ENCODE measurements at regions not wholly inside any gene's neighbourhood (a gene's known extent, or its start where the extent isn't known, plus 50 kb on each side); places are given as distances from the start of the nearest gene placed in this dataset.
A peak's percentile ranks its signal among the peaks of the same experiment; 100 is the strongest.

DNA sequence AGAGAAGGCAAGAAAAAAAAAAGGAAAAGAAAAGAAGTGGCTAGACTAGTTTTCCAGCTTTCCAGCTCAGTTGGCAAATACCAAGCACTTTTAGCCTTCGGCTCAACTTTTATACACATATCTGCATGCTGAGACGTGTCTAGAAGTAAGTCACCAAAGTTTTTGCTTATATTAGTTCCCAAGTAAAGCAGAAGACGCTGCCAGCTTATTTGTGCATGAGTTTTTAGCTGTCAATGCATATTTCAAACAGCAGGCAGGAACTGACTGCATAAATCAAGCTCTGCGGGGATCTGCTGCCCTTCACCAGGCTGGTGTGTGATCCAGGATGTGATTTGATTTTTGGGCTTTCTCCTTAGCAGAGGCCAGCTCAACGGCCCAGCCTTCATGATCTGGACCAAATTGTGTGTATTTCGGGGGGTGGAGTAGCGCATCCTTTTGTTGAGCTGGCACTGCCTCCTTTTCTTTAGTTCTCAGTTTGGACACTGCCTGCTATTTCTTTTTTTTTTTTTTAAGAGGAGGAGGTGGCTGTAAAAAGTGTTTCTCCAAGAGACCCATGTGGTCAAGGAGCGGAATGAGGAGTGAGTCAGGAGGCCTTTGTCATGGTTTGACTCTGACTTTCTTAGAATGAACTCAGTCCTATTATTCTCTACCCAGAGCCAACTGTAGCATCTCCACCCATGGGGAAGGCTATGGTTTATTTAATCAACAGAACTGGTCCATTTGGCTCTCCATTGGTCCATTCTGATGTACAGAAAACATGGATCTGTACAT, 162.6 kb upstream of the XYLT1 start:
- DNase-seq = no peak

DNA sequence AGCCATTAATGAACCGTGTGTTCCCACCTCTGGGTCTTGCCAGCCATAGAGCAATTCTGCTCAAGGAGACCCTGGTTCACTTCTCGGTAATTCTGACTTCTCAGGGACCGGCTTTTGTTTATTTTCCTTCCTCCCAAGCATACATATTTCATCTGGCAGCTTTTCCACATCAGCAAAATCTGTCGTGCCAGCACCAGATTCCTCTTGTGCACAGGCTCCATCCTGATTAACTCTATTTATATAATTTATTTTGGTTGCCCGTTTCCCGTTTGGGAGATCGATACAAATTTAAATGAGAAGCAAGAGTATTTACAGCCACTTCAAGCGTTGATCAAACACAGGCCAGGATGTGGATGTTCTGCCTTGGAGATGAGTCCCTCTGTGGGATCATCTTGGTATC, 161.9 kb upstream of the XYLT1 start:
- no peak for DNase-seq

DNA sequence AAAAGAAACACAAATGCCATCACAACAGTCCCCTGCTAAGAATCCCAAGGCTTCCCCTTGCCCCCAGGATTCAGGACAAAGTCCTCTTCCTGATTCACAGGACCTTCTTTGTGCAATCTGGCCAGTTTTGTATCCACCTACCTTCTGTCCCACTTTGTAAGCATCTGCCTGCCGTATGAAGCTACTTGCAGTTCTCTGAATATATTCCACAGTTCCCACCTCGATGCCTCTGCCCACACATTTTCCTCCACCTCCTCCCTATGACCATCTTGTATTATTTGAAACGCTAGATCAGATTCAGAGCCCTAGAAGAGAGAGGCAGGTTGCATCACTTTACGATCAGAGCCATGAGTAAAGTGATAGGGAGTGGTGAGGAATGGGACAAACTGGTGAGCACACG, 159.2 kb upstream of the XYLT1 start:
- no peak for DNase-seq

DNA sequence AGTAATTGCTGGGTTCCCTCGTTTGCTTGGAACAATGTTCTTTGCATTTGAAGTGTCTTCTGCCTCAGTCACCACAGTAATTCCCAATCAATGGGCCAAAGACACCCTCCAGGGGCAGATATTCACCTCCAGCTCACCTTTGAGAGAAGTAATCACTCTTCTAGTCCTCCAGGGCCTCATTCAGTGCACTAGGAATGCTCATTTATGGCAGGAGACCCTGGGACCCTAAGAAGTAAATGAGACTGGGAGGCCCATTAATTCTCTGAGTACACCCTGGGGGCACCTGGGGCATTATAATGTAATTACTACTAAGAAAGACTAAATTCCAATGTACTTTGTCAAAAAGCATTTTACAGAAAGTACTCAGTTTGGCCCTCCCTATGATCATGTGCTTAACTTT, 158.2 kb upstream of the XYLT1 start:
- DNase-seq = no peak

DNA sequence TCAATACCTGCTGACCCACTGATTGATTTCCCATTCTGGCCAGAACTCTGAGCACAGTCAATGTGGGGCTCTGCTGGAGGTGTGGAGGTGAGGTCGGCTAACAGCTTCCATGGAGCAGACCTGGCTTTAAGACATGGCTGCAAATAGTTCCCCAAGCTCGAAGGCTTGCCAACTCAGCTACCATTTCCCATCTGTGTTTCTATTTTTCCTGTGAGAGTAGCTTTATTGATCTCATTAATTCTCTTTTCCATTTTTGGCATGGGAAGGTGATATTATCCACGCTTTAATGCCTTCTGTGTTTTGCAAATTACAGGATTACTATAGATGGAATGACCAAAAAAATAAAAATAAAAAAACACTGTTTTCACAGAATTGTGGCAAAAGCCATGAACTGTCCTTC, 151.6 kb upstream of the XYLT1 start:
- DNase-seq = no peak

DNA sequence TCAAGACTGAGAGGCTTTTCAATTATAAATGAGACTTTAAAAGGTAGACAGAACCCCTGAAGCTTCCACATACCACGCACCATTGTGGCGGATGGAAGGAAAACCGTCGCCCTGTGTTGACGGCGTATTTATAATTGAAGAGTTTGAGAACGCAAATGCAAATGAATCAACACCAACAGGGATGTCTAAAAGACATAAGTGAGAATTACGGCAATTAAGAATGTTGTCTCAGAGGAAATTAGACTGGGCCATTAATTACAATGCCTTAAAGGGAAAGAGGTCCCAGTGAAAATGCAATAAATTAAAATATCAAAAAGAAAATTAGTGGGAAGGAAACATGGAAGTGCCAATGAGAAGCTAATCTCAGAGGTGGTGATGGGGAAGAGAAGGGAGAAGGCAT, 148.5 kb upstream of the XYLT1 start:
- no peak for DNase-seq

DNA sequence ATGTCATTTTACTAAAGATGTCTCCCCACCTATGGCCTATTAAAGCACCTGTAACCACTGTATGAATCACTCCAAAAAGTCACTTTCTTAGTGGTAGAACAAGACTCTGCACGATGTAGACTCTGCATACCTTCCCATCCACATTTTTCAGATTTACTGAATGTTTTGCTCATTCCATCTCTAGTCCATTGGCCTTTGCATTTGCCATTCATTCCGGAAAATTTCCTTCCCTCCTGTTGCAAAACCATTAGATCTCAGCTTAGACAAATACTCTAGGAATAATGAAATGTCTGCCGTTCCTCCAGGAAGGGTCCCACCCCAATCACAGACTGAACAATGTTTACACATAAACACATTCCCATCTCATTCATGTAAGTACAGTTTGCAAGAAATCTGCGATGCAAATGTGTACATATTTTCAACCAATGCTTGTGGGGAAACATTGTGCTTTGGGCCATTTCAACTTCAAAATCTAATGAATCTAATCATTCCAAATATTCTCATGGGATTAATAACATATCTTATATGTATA, 146.3 kb upstream of the XYLT1 start:
- DNase-seq = no peak

DNA sequence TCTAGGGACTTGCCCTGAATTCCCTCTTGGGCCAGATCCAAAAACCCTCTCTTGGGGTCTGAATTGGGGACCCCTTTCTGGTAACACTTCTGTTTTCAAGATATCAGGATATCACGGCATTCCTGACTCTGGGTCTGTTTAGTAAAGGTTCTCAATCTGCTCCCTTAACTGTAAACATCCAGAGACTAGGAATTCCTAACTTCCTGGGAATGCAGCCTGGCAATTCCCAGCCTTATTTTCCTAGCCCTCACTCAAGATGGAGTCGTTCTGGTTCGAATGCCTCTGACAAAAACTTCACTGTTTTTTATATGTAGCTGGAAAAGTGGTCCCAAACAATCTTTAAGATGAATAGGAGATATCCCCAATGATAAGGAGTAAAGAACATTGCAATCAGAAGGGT, 141.6 kb upstream of the XYLT1 start:
- DNase-seq = no peak

DNA sequence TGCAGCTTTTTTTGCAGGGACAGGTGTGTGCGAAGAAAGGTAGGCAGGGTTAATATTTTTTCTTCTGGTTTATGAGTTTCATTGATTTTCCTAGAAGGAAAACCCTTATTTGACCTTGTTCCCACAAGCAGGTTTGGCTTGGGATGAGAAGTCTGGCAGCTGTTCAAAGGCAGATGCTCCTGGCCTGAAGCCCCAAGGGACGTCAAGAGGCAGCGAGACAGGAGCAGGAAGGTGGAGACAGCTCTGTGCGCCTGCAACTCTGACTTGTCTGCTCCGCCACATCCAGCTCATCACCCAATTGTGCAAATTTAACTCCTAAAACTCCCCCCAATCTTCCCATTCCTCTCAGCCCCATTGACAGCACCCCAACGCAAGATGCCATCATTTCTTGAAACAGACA, 136.8 kb upstream of the XYLT1 start:
- DNase-seq = no peak

DNA sequence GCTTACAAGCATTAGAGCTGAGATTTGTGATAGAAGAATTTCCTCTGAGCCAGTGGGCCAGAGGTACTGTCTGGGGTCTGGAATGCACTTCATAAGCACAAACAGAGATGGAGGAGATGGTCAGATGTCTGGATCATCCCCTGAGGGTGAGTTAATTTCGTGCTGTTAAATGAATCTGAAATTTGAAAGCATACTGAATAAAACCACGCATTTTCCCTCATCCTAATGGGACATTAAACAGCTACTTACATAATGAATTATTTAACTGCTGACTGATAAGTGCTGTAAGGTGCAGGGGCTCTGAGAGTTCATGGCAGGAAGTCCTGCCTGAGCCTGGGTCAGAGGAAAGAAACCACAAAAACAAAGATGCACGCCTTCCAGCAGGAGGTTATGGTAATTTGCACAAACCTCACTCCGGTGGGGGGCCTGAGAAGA, 136.3 kb upstream of the XYLT1 start:
- no peak for DNase-seq

DNA sequence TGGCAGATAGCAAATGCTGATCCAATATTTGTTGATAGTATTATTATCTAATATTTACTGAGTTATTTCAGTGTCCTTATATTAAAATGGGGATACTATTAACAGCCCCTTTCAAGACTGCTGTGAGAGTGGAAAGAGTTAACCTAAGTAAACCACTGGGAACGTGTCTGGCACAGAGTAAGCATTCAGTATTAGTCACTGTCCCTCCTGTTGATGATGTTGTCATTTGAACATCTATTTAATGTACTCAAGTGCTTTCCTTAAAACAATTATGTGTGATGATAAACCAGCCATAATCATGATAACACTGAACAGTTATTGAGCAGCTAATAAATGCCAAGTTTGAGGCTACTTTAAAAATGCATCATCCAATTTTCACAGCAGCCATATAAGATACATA, 135.7 kb upstream of the XYLT1 start:
- DNase-seq = no peak

DNA sequence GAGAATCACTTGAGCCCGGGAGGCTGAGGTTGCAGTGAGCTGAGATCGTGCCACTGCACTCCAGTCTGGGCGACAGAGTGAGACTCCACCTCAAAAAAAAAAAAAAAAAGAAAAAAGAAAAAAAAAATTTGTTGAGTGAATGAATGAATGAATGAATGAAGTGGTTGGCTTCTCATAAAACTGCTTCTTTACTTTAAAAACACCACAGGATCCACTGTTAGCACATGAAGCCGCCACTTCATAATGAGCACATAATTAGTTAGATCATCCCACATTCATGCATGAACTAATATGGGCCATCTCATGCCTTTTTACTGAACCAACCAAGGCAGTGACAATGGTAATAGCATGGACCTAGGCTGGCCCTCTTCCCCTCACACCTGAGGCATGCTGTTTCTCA, 135.0 kb upstream of the XYLT1 start:
- no peak for DNase-seq

DNA sequence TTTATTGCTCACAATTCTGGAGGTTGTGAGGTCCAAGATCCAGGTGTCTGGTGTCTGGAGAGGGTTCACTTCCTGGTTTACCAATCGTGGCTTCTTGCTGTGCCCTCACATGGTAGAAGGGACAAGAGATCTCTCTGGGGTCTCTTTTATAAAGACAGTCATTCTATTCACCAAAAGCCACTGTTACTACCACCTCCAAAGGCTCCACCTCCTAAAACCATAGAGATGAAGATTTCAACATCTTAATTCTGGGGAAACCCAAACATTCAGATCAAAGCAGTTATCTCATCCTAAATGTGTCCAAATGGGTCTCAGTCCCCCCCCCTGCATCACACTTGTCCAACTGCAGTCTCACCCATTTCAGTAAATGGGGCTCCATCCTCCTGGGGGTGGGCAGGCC, 132.9 kb upstream of the XYLT1 start:
- no peak for DNase-seq

DNA sequence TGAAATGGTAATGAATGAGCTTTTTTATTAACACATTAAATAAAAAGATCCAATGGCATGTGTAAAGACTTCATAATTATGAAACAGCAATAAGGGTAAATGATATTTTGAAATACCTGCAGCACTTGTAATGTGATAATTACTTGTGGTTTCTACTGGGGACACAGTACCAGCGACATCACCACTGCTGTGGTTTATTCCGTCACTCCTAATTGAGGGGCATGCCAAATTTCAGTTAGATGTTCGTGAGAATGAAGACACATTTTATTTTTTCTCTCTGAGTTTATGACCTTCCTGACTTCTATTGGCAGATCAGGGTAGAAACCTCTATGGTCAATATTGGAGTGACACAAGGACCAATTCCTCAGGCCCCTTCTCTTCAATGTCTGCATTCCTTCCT, 131.9 kb upstream of the XYLT1 start:
- DNase-seq = no peak

DNA sequence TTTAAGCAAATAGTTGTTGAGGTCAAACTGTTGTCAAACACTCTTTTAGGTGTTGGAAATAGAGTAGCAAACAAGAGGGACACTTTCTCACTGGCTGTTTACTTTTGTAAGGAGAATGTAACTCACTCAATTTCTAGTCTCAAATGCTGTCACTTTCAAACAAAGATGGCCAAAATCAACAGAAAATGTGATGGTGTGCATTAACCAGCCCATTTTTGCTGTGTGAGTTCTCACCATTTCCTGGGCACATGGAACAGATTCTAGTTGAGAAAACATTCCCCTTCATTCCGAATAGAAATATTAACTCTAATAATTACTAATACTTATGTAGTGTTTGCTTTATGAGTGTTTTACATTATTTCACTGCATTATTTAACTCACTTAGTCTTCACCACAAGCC, 128.2 kb upstream of the XYLT1 start:
- no peak for DNase-seq

DNA sequence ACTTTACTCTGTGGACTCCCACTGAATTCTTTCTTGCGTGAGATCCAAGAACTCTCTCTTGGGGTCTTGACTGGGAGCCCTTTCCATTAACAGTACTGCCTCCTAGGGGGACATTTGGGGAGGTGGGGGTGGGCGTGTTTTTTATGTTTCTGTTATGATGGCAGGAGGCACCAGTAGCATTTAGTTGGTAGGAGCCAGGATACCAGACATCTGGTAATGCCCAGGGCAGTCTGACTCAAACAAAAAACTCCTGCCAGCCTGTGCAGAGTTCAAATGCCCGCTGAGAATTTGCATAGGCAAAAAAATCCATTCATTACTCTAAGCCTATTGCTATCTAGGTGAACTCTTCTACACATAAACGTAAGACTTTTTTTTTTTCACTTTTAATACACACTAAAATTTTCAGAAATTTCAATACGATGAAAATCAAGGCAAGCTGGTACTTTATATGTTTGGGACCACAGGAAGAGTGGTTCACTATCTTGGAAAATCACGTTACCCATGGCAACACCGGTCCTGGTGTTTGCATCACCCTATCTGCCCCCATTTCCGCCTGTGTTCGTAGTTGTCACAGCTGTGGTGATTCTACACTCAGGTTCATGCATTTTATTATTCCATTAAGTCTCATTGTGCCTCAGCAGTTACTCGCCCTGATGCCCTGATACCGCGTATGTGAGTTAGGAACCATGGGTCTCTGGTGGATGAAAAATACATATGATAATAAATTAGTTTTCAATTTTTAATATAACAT, 121.1 kb upstream of the XYLT1 start:
- DNase-seq = no peak

DNA sequence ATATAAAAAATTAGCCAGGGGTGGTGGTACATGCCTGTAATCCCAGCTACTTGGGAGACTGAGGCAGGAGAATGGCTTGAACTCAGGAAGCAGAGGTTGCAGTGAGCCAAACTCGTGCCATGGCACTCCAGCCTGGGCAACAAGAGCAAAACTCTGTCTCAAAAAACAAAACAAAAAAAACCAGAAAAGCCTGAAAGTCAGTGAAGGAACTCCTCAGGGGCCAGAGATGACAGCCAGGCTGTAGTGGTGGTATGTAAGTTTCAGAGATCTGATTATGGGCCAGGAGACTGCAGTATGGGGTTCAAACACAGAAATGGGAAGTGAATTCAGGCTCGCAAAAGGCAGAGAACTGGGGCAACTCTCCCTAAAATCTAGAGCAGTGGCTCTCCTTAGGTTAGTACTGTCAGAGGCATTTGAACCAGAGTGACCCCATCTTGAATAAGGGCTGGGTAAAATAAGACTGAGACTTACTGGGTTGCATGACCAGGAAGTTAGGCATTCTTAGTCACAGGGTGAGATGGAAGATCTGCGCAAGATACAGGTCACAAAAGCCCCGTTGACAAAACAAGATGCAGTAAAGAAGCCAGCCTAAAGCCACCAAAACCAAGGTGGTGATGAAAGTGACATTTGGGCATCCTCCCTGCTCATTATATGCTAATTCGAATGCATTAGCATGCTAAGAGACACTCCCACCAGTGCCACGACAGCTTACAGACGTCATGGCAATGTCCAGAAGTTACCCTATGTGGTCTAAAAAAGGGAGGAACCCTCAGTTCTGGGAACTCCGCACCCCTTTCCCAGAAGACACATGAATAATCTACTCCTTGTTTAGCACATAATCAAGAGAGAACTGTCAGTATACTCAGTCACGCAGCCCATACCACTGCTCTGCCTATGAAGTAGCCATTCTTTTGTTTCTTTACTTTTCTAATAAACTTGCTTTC, 120.2 kb upstream of the XYLT1 start:
- DNase-seq = no peak

DNA sequence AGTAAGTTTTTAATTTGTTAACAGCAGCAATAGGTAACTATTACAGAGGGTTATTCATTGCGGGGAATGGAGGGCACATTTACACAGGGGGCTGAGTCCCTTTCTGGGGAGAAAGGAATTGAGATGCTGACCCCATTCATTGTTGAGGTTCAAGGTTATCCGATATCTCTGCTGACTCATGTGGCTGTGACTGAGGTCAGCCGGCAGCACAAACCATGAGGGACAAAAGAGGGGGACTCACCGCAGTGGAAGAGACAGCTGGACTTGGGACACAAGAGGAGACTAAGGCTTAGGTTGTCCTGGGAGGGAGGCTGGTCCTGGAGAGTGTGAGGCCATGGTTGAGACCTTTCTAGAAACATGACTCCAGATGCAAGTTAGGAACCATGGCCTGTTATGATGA, 119.1 kb upstream of the XYLT1 start:
- no peak for DNase-seq

DNA sequence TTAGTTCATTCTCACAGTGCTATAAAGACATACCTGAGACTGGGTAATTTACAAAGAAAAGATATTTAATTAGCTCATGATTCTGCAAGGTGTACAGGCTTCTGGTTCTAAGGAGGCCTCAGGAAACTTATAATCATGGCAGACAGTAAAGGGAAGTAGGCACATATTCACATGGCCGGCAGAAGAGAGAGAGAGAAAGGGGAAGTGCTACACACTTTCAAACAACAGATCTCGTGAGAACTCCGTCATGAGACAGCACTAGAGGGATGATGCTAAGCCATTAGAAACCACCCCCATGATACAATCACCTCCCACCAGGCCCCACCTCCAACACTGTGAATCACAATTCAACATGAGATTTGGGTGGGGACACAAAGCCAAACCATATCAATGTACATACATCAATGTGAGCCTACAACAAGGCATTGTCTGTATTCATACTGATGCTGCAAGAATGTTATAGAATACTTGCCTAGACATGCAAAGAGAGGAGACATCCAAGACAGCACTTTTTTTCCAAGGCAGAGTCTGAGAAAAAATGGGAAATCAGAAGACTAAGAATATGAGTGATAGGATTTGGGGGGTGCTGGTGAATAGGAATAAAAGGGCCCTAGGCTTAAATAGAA, 114.8 kb upstream of the XYLT1 start:
- no peak for DNase-seq

DNA sequence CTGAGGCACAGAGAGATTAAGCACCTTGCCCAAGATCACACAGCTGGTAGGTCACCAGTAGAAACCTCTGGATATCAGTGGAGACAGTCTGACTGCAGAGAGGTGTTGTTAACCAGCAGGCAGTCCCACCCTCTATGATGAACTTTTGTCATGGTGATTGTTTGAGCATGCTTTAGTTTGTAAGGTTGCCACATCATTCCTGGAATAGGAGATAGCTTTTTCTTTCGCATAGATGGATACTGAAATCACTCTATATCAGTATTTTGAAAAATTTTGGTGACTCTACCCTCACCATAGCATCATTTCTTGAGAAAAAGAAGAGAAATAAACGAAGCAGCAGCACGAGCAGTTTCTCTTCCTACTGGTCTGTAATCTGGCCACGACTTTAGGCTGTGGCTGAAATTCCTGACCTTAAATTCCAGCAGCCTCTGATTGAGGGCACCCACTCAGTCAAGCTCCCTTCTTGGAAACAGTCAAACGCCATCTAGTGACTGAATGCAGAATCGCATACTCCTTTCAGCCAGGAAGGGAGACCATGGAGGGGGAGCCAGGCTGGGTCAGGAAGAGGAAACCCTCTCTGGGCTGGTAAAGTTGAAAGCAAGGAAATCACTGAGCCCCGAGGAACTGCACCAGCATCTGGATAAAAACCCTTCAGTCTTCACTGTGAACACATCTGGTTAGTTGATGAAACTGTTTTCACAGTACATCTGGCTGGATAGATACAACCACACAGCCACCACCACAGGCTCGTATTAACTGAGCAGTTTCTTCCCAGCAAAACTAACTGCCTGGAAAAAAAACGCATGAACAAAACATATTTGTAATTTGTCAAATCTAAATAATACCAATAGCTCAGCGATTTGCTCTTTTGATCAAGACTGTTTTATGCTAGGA, 108.5 kb upstream of the XYLT1 start:
- peak in 3 of 4 experiments; percentile 6 to 36 (median 6) for DNase-seq

DNA sequence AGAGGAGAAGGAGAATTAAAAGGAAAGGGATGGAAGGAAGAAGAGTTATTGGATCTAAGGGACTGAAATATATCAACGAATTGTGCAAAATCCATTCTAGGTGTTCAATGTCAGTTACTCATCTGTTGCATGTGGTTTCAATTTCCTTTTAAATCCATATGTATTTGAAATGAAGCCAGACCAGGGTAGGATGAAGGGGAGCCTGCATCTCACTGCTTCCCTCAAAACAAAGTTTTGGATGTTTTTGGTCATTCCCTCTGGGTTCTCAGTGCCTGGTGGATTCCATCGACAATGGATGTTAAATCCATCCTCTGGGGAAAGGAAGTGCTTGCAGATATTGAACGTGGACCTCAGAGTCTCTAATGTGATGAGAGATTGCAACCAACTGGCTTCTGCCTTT, 103.5 kb upstream of the XYLT1 start:
- DNase-seq = no peak

DNA sequence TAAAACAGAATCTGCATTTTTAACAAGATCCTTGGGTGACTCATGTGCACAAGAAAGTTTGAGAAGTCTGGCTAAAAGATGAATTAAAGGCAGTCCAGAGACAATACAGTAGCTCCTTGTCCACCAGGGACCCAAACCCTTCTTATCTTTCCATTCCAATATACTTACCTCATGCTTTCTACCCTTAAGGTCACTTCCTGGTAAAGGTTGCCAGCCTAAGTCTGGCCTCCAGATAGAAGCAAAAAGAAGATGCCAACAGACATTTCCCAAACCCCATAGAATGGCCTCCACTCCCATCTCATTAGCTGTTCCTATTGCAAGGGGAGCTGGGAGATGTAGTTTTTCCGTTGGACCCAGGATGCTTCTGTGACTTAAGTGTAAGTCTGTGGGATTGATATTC, 101.4 kb upstream of the XYLT1 start:
- no peak for DNase-seq

Measured in activated CD4-positive, CD25-positive, alpha-beta regulatory T cell (primary cell).